ENCODE measurements at regions not wholly inside any gene's neighbourhood (a gene's known extent, or its start where the extent isn't known, plus 50 kb on each side); places are given as distances from the start of the nearest gene placed in this dataset.

GRCh38 chr15:60255390-60255789 is 142.4 kb downstream of the ANXA2 start:
- no peak overlapping the region for H3K4me3 ChIP-seq
- H3K9me3 ChIP-seq = no peaks in the 10 kb centered on the region
- DNase-seq = peak in 1 of 2 donors; percentile 81
- TF ChIP-seq POLR2A (IDR thresholded peaks at IDR 0.05) (no peak), POLR2AphosphoS5 (IDR thresholded peaks at IDR 0.05) (peak in 2 of 3 donors; percentile 19 to 85)
- no peaks in the 10 kb centered on the region for H3K36me3 ChIP-seq
- intact Hi-C loops (cut with DNase I; ENCODE audit: low total_unique reads) = no loop called here
- H3K4me1 ChIP-seq = peaks cover 0 to 5% (median 0%) of the 10 kb centered on the region in 4 donors
- 9 to 28% (median 20%) methylated on average over 2 of the region's 2 CpGs for WGBS, 5 donors
- no peak overlapping the region for H3K27ac ChIP-seq
- peaks cover 0 to 13% (median 0%) of the 10 kb centered on the region in 3 donors for H3K27me3 ChIP-seq

GRCh38 chr15:60257591-60258159 is 140.1 kb downstream of the ANXA2 start:
- intact Hi-C loops (cut with DNase I; ENCODE audit: low total_unique reads) = no loop called here
- Histone ChIP-seq H3K36me3 (no peaks in the 10 kb centered on the region), H3K4me1 (peaks cover 0 to 5% (median 0%) of the 10 kb centered on the region in 4 donors), H3K27me3 (peaks cover 0 to 31% (median 0%) of the 10 kb centered on the region in 3 donors), H3K9me3 (no peaks in the 10 kb centered on the region), H3K27ac (no peak overlapping the region), H3K4me3 (no peak overlapping the region)
- TF ChIP-seq EP300 (IDR thresholded peaks at IDR 0.05) (no peak), POLR2A (IDR thresholded peaks at IDR 0.05) (no peak), POLR2AphosphoS5 (IDR thresholded peaks at IDR 0.05) (no peak), CTCF (IDR thresholded peaks at IDR 0.05) (no peak)
- DNase-seq = no peak
- WGBS, 5 donors = 59 to 74% (median 68%) methylated on average over 5 of the region's 5 CpGs

GRCh38 chr15:60259469-60259868 is 138.3 kb downstream of the ANXA2 start:
- no peaks in the 10 kb centered on the region for H3K9me3 ChIP-seq
- H3K4me3 ChIP-seq = no peak overlapping the region
- no peaks in the 10 kb centered on the region for H3K36me3 ChIP-seq
- peaks cover 0 to 44% (median 0%) of the 10 kb centered on the region in 3 donors for H3K27me3 ChIP-seq
- WGBS, 5 donors = 72 to 100% (median 88%) methylated on average over 1 of the region's 1 CpG
- no peak for DNase-seq
- peaks cover 0 to 5% (median 0%) of the 10 kb centered on the region in 4 donors for H3K4me1 ChIP-seq
- TF ChIP-seq POLR2A (IDR thresholded peaks at IDR 0.05) = no peak
- intact Hi-C loops (cut with DNase I; ENCODE audit: low total_unique reads) = no loop called here
- no peak overlapping the region for H3K27ac ChIP-seq

- no peaks in the 10 kb centered on the region for H3K9me3 ChIP-seq
- H3K4me1 ChIP-seq = no peaks in the 10 kb centered on the region
- H3K27me3 ChIP-seq = peaks cover 0 to 44% (median 0%) of the 10 kb centered on the region in 3 donors
- WGBS, 5 donors = 28 to 49% (median 35%) methylated on average over 4 of the region's 4 CpGs
- H3K27ac ChIP-seq = no peak overlapping the region
- DNase-seq = no peak
- intact Hi-C loops (cut with DNase I; ENCODE audit: low total_unique reads) = no loop called here
- TF ChIP-seq POLR2A (IDR thresholded peaks at IDR 0.05) = no peak
- no peak for TF ChIP-seq POLR2AphosphoS5 (IDR thresholded peaks at IDR 0.05)
- no peak for TF ChIP-seq CTCF (IDR thresholded peaks at IDR 0.05)
- no peak for TF ChIP-seq EP300 (IDR thresholded peaks at IDR 0.05)
- H3K4me3 ChIP-seq = no peak overlapping the region
- H3K36me3 ChIP-seq = no peaks in the 10 kb centered on the region
Measured at GRCh38 chr15:60264088-60264487, 133.7 kb downstream of the ANXA2 start.

GRCh38 chr15:60264566-60264965 is 133.2 kb downstream of the ANXA2 start:
- H3K4me3 ChIP-seq = no peak overlapping the region

More at GRCh38 chr15:60264566-60264965, 133.2 kb downstream of the ANXA2 start:
- Histone ChIP-seq H3K27ac (no peak overlapping the region), H3K36me3 (no peaks in the 10 kb centered on the region), H3K9me3 (no peaks in the 10 kb centered on the region), H3K4me1 (no peaks in the 10 kb centered on the region), H3K27me3 (peaks cover 0 to 42% (median 0%) of the 10 kb centered on the region in 3 donors)
- no peak for DNase-seq
- 51 to 64% (median 63%) methylated on average over 4 of the region's 4 CpGs for whole genome bisulfite sequencing, 5 donors
- intact Hi-C loops (cut with DNase I; ENCODE audit: low total_unique reads) = no loop called here
- TF ChIP-seq POLR2AphosphoS5 (IDR thresholded peaks at IDR 0.05) (no peak), EP300 (IDR thresholded peaks at IDR 0.05) (no peak), CTCF (IDR thresholded peaks at IDR 0.05) (no peak), POLR2A (IDR thresholded peaks at IDR 0.05) (no peak)

All from stomach (tissue), 8 donors.